HEK293 (cell line): ENCODE measurements at regions not wholly inside any gene's neighbourhood (a gene's known extent, or its start where the extent isn't known, plus 50 kb on each side); places are given as distances from the start of the nearest gene placed in this dataset.

Experiments
- CTCF ChIA-PET: fragments of 350-600 bp; formaldehyde crosslinking; extraction: SDS; loops from one replicate; lab custom pipeline; 2021; ENCODE audit warnings: antibody characterized with exemption; lab: Yijun Ruan, JAX
- POLR2A ChIA-PET: fragments of 300-600 bp; formaldehyde crosslinking; extraction: SDS; loops from one replicate; lab custom pipeline; 2020; ENCODE audit warnings: antibody characterized with exemption, inconsistent platforms; lab: Yijun Ruan, JAX
- H3K27ac ChIP-seq: fragments of 200-500 bp; sonication (Bioruptor generic); 2 replicates; pipeline ENCODE4 v1.5.1; 2014; ENCODE audit warnings: low read depth, low read length, control low read depth, inconsistent platforms; ENCODE audit errors: extremely low read depth
- H3K36me3 ChIP-seq, 2 experiments: fragments of 200-500 bp in 1 of 2; sonication (Bioruptor generic) in 1 of 2; 1 replicate in 1 of 2; 2 replicates in 1 of 2; pipeline ENCODE4 v1.5.1; 2014 to 2017; ENCODE audit warnings: inconsistent platforms in 2 of 2, low read length in 2 of 2; ENCODE audit not compliant: control insufficient read depth in 2 of 2, insufficient read depth in 1 of 2
- H3K4me1 ChIP-seq: fragments of 200-500 bp; sonication (Bioruptor generic); 2 replicates; pipeline ENCODE4 v1.5.1; 2014; ENCODE audit warnings: mild to moderate bottlenecking, low read length, inconsistent platforms; ENCODE audit not compliant: control insufficient read depth, insufficient read depth
- H3K4me3 ChIP-seq: 2 replicates; pipeline ENCODE4 v1.5.1; 2011; ENCODE audit warnings: low read depth, mild to moderate bottlenecking, control low read depth, low read length, moderate library complexity
- H3K9me3 ChIP-seq: fragments of 200-500 bp; sonication (Bioruptor generic); 2 replicates; pipeline ENCODE4 v1.5.1; 2014; ENCODE audit warnings: low read depth, low read length, inconsistent platforms; ENCODE audit not compliant: control insufficient read depth, insufficient read depth
- KLF16 ChIP-seq: fragments of 450-650 bp; formaldehyde crosslinking; IDR thresholded peaks from 2 replicates; pipeline ENCODE4 v1.5.1; 2017; ENCODE audit warnings: missing biosample characterization, missing genetic modification characterization
- MZF1 ChIP-seq: fragments of 450-650 bp; formaldehyde crosslinking; IDR thresholded peaks from 2 replicates; pipeline ENCODE4 v1.5.1; 2017; ENCODE audit warnings: missing biosample characterization, missing genetic modification characterization, borderline replicate concordance
- ZBTB7A ChIP-seq: fragments of 450-650 bp; formaldehyde crosslinking; IDR thresholded peaks from 2 replicates; pipeline ENCODE4 v1.5.1; 2016; ENCODE audit warnings: low read depth, missing biosample characterization, missing genetic modification characterization
- ZFP41 ChIP-seq: fragments of 450-650 bp; formaldehyde crosslinking; IDR thresholded peaks from 2 replicates; pipeline ENCODE4 v1.5.1; 2016; ENCODE audit warnings: missing biosample characterization, missing genetic modification characterization, borderline replicate concordance
- ZNF169 ChIP-seq: fragments of 450-650 bp; formaldehyde crosslinking; IDR thresholded peaks from 2 replicates; pipeline ENCODE4 v1.5.1; 2016; ENCODE audit warnings: missing biosample characterization, missing genetic modification characterization
- ZNF501 ChIP-seq: fragments of 450-650 bp; formaldehyde crosslinking; IDR thresholded peaks from 2 replicates; pipeline ENCODE4 v1.5.1; 2016; ENCODE audit warnings: missing biosample characterization, missing genetic modification characterization
- ZNF596 ChIP-seq: fragments of 450-650 bp; IDR thresholded peaks from 2 replicates; pipeline ENCODE4 v1.5.0; 2018; ENCODE audit warnings: missing biosample characterization, mild to moderate bottlenecking, missing genetic modification characterization, moderate library complexity
- ZNF768 ChIP-seq: fragments of 450-650 bp; formaldehyde crosslinking; IDR thresholded peaks from 2 replicates; pipeline ENCODE4 v1.5.1; 2018; ENCODE audit warnings: missing biosample characterization, mild to moderate bottlenecking, missing genetic modification characterization
- TF ChIP-seq, protein P1 (sequence below): fragments of 450-650 bp; formaldehyde crosslinking; IDR thresholded peaks from 2 replicates; pipeline ENCODE4 v1.5.1; 2016; ENCODE audit warnings: missing biosample characterization, missing genetic modification characterization
- TF ChIP-seq, protein P2 (sequence below): fragments of 450-650 bp; formaldehyde crosslinking; IDR thresholded peaks from 2 replicates; pipeline ENCODE4 v1.5.1; 2016; ENCODE audit warnings: missing biosample characterization, missing genetic modification characterization
- TF ChIP-seq, protein P3 (sequence below): IDR thresholded peaks from 2 replicates; pipeline ENCODE4 v1.6.1; 2011; ENCODE audit warnings: mild to moderate bottlenecking, low read depth, low read length, borderline replicate concordance
- TF ChIP-seq, protein P4 (sequence below): fragments of 450-650 bp; formaldehyde crosslinking; IDR thresholded peaks from 2 replicates; pipeline ENCODE4 v1.5.1; 2017; ENCODE audit warnings: missing biosample characterization, missing genetic modification characterization
- TF ChIP-seq, protein P5 (sequence below): fragments of 450-650 bp; formaldehyde crosslinking; IDR thresholded peaks from 2 replicates; pipeline ENCODE4 v1.5.1; 2016; ENCODE audit warnings: missing biosample characterization, missing genetic modification characterization

DNA sequence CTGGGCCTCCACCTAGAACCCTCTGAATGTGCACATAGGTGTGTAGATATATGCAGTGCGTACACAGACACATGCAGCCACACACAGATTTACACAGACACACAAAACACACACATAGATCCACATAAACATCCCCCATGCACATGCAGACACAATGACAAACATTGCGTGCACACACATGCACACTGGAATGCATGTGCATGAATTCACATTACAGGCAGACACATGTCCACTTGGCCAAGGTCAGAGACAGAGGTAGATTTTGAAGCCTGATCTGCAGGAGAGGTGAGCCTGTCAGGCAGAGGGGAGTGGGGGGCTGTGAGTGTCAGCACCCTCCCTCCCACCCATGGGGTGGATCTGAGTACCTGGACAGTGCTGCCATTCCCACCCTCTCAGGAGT, 338.5 kb downstream of the PTPRU start:
- ChIA-PET CTCF (no interaction called here), POLR2A (no interaction called here)
- H3K36me3 ChIP-seq, result no peaks in the 10 kb centered on the region
- no peak overlapping the region for H3K27ac ChIP-seq
- no peaks in the 10 kb centered on the region for H3K9me3 ChIP-seq
- no peaks in the 10 kb centered on the region for H3K4me1 ChIP-seq
- no peak for TF ChIP-seq ZFP41
- TF ChIP-seq KLF16 (tag by site-specific recombination), result no peak
- no peak for TF ChIP-seq ZNF501
- TF ChIP-seq, protein P1, sequence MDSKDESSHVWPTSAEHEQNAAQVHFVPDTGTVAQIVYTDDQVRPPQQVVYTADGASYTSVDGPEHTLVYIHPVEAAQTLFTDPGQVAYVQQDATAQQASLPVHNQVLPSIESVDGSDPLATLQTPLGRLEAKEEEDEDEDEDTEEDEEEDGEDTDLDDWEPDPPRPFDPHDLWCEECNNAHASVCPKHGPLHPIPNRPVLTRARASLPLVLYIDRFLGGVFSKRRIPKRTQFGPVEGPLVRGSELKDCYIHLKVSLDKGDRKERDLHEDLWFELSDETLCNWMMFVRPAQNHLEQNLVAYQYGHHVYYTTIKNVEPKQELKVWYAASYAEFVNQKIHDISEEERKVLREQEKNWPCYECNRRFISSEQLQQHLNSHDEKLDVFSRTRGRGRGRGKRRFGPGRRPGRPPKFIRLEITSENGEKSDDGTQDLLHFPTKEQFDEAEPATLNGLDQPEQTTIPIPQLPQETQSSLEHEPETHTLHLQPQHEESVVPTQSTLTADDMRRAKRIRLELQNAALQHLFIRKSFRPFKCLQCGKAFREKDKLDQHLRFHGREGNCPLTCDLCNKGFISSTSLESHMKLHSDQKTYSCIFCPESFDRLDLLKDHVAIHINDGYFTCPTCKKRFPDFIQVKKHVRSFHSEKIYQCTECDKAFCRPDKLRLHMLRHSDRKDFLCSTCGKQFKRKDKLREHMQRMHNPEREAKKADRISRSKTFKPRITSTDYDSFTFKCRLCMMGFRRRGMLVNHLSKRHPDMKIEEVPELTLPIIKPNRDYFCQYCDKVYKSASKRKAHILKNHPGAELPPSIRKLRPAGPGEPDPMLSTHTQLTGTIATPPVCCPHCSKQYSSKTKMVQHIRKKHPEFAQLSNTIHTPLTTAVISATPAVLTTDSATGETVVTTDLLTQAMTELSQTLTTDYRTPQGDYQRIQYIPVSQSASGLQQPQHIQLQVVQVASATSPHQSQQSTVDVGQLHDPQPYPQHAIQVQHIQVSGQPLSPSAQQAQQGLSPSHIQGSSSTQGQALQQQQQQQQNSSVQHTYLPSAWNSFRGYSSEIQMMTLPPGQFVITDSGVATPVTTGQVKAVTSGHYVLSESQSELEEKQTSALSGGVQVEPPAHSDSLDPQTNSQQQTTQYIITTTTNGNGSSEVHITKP (tag by site-specific recombination), result no peak
- TF ChIP-seq, protein P2, sequence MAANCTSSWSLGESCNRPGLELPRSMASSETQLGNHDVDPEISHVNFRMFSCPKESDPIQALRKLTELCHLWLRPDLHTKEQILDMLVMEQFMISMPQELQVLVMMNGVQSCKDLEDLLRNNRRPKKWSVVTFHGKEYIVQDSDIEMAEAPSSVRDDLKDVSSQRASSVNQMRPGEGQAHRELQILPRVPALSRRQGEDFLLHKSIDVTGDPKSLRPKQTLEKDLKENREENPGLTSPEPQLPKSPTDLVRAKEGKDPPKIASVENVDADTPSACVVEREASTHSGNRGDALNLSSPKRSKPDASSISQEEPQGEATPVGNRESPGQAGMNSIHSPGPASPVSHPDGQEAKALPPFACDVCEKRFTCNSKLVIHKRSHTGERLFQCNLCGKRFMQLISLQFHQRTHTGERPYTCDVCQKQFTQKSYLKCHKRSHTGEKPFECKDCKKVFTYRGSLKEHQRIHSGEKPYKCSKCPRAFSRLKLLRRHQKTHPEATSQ (tag by site-specific recombination), result no peak
- no peak overlapping the region for H3K4me3 ChIP-seq

DNA sequence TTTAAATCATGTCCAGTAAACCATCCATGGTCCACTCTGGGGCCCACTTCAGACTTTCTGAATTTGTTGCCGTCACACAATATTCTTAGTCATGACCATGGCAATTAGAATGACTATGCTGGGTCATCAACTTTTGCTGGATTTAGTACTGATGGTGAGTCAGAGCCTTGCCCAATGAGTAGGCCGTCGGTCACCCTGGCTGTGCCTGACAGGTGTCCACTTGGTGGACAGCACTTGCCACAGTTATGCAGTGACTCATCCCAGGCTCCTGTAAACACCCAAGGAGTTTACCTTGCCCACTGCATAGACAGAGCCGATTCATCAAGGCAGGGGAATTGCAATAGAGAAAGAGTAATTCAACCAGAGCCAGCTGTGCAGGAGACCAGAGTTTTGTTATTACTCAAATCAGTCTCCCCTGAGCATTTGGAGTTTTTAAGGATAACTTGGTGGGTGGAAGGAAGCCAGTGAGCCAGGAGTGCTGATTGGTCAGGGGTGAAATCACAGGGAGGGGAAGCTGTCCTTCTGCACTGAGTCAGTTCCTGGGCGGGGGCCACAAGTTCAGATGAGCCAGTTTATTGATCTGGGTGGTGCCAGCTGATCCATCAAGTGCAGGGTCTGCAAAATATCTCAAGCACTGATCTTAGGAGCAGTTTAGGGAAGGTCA, 333.8 kb downstream of the PTPRU start:
- ChIA-PET CTCF (no interaction called here), POLR2A (no interaction called here)
- Histone ChIP-seq H3K4me3 (no peak overlapping the region), H3K27ac (no peak overlapping the region), H3K9me3 (no peaks in the 10 kb centered on the region), H3K4me1 (no peaks in the 10 kb centered on the region), H3K36me3 (no peaks in the 10 kb centered on the region)
- TF ChIP-seq MZF1 (tag by site-specific recombination), result no peak
- TF ChIP-seq ZNF768 (tag by site-specific recombination), result no peak
- TF ChIP-seq, protein P3, sequence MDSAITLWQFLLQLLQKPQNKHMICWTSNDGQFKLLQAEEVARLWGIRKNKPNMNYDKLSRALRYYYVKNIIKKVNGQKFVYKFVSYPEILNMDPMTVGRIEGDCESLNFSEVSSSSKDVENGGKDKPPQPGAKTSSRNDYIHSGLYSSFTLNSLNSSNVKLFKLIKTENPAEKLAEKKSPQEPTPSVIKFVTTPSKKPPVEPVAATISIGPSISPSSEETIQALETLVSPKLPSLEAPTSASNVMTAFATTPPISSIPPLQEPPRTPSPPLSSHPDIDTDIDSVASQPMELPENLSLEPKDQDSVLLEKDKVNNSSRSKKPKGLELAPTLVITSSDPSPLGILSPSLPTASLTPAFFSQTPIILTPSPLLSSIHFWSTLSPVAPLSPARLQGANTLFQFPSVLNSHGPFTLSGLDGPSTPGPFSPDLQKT, result no peak
- TF ChIP-seq, protein P4, sequence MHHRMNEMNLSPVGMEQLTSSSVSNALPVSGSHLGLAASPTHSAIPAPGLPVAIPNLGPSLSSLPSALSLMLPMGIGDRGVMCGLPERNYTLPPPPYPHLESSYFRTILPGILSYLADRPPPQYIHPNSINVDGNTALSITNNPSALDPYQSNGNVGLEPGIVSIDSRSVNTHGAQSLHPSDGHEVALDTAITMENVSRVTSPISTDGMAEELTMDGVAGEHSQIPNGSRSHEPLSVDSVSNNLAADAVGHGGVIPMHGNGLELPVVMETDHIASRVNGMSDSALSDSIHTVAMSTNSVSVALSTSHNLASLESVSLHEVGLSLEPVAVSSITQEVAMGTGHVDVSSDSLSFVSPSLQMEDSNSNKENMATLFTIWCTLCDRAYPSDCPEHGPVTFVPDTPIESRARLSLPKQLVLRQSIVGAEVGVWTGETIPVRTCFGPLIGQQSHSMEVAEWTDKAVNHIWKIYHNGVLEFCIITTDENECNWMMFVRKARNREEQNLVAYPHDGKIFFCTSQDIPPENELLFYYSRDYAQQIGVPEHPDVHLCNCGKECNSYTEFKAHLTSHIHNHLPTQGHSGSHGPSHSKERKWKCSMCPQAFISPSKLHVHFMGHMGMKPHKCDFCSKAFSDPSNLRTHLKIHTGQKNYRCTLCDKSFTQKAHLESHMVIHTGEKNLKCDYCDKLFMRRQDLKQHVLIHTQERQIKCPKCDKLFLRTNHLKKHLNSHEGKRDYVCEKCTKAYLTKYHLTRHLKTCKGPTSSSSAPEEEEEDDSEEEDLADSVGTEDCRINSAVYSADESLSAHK (tag by site-specific recombination), result no peak
- TF ChIP-seq, protein P5, sequence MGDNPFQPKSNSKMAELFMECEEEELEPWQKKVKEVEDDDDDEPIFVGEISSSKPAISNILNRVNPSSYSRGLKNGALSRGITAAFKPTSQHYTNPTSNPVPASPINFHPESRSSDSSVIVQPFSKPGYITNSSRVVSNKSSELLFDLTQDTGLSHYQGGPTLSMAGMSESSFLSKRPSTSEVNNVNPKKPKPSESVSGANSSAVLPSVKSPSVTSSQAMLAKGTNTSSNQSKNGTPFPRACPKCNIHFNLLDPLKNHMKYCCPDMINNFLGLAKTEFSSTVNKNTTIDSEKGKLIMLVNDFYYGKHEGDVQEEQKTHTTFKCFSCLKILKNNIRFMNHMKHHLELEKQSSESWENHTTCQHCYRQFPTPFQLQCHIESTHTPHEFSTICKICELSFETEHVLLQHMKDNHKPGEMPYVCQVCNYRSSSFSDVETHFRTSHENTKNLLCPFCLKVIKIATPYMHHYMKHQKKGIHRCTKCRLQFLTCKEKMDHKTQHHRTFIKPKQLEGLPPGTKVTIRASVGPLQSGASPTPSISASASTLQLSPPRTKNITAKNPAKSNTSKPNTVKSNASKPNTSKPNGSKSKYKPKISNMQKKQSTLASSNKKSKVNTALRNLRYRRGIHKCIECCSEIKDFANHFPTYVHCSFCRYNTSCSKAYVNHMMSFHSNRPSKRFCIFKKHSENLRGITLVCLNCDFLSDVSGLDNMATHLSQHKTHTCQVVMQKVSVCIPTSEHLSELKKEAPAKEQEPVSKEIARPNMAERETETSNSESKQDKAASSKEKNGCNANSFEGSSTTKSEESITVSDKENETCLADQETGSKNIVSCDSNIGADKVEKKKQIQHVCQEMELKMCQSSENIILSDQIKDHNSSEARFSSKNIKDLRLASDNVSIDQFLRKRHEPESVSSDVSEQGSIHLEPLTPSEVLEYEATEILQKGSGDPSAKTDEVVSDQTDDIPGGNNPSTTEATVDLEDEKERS (tag by site-specific recombination), result no peak
- TF ChIP-seq ZNF169 (tag by site-specific recombination), result no peak
- no peak for TF ChIP-seq ZBTB7A (tag by site-specific recombination)
- no peak for TF ChIP-seq ZNF596
